GM06990 (cell line): ENCODE measurements at regions not wholly inside any gene's neighbourhood (a gene's known extent, or its start where the extent isn't known, plus 50 kb on each side); places are given as distances from the start of the nearest gene placed in this dataset.

Experiments used
- DNase-seq: peaks from one replicate; pipeline ENCODE4 v3.0.0-alpha.2; 2011; ENCODE audit not compliant: insufficient read length; ENCODE audit errors: extremely low read depth
- H3K27me3 ChIP-seq: replicated peaks from 2 replicates; pipeline ENCODE4 v1.6.0; 2011; ENCODE audit warnings: low read length; ENCODE audit not compliant: control insufficient read depth, insufficient read depth
- H3K36me3 ChIP-seq: 2 replicates; pipeline ENCODE4 v1.5.1; 2011; ENCODE audit warnings: low read length; ENCODE audit not compliant: control insufficient read depth, insufficient read depth
- H3K4me3 ChIP-seq: replicated peaks from 2 replicates; pipeline ENCODE4 v1.5.1; 2011; ENCODE audit warnings: low read depth, mild to moderate bottlenecking, control low read depth, low read length
- TF ChIP-seq, protein P1 (sequence below): IDR thresholded peaks from 2 replicates; pipeline ENCODE4 v1.5.1; 2011; ENCODE audit warnings: low read length, control low read depth, mild to moderate bottlenecking, inconsistent platforms; ENCODE audit not compliant: insufficient read depth, poor library complexity, severe bottlenecking

- no peak overlapping the region for H3K4me3 ChIP-seq
Observed at GRCh38 chr6:90463359-90463758, 123.5 kb downstream of the MAP3K7 start.

DNA sequence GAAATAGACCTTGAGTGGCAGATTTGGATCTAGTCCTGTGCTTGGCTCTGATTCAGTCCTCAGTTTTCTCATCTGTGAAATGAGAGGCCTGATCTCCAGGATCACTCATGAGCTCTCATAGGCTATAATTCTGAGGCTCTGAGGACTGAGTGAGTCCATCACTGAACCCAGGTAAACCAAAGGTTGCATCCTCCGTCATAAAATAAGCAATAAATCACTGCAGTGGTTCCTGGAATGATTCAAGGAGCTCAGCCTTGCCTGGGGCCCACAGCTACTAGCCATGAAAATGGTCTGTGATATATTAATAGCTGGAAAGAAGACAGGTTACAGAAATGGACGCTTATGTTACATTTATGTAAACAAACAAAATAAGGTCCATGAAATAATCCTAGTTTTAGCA lies 124.8 kb downstream of the MAP3K7 start:
- Histone ChIP-seq H3K27me3 (no peaks in the 10 kb centered on the region), H3K36me3 (no peaks in the 10 kb centered on the region), H3K4me3 (no peak overlapping the region)
- DNase-seq, result no peak
- TF ChIP-seq, protein P1, sequence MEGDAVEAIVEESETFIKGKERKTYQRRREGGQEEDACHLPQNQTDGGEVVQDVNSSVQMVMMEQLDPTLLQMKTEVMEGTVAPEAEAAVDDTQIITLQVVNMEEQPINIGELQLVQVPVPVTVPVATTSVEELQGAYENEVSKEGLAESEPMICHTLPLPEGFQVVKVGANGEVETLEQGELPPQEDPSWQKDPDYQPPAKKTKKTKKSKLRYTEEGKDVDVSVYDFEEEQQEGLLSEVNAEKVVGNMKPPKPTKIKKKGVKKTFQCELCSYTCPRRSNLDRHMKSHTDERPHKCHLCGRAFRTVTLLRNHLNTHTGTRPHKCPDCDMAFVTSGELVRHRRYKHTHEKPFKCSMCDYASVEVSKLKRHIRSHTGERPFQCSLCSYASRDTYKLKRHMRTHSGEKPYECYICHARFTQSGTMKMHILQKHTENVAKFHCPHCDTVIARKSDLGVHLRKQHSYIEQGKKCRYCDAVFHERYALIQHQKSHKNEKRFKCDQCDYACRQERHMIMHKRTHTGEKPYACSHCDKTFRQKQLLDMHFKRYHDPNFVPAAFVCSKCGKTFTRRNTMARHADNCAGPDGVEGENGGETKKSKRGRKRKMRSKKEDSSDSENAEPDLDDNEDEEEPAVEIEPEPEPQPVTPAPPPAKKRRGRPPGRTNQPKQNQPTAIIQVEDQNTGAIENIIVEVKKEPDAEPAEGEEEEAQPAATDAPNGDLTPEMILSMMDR, result no peak

More at GRCh38 chr6:90463359-90463758, 123.5 kb downstream of the MAP3K7 start:
- no peaks in the 10 kb centered on the region for H3K27me3 ChIP-seq
- H3K36me3 ChIP-seq, result no peaks in the 10 kb centered on the region
- TF ChIP-seq, protein P1, result no peak
- no peak for DNase-seq

DNA sequence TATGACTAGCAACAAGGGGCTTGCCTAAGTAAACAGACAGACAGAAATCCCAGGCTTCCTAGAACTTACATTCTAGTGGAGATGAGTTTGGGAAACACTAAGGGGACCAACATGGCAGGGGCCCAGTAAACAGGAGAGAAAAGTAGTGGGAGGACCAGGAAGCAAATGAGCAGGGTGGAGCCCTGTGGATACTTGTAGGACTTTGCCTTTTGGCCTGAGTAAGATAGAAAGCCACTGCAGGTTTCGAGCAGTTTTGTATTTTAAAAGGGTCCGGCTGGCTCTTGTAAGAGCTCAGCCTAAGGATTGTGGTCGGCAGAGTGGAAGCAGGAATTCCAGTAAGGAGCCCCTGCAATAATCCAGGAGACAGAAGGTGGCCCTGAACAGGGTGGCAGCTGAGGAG lies 125.5 kb downstream of the MAP3K7 start:
- Histone ChIP-seq H3K36me3 (no peaks in the 10 kb centered on the region), H3K27me3 (no peaks in the 10 kb centered on the region), H3K4me3 (no peak overlapping the region)
- DNase-seq, result no peak
- TF ChIP-seq, protein P1, result no peak

DNA sequence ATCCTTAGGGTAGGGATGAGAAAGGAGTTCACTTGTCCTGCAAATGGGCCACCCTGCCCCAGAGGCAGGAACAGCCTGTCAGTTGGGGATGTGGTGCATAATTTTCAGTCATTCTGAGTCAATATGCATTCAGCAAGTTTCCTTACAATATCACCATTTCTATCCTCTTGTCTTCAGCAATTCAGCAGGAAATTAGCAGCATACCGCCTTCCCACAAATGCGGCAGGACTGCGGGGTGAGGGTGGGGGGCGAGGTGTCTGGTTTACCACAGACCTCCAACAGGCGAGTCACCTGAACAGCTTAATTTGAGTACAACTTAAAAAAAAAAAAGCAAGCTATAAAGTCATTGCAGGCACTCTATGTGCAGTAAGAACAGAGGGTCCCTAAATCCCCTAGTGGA lies 126.8 kb downstream of the MAP3K7 start:
- no peak for DNase-seq
- TF ChIP-seq, protein P1, result no peak
- Histone ChIP-seq H3K4me3 (no peak overlapping the region), H3K27me3 (no peaks in the 10 kb centered on the region), H3K36me3 (no peaks in the 10 kb centered on the region)

GRCh38 chr6:90459225-90459758 lies 127.6 kb downstream of the MAP3K7 start:
- no peak for DNase-seq
- no peaks in the 10 kb centered on the region for H3K36me3 ChIP-seq
- TF ChIP-seq, protein P1, result no peak
- H3K4me3 ChIP-seq, result no peak overlapping the region
- H3K27me3 ChIP-seq, result no peaks in the 10 kb centered on the region
